PC-3 (cell line): ENCODE measurements at regions not wholly inside any gene's neighbourhood (a gene's known extent, or its start where the extent isn't known, plus 50 kb on each side); places are given as distances from the start of the nearest gene placed in this dataset.

Experiments used
- ATAC-seq: fragments of 200-7000 bp; cut with Tn5 transposase; 2 replicates; pipeline ENCODE4 v1.9.1; 2020; ENCODE audit warnings: mild to moderate bottlenecking, moderate library complexity
- BruUV-seq: library from RNA; stranded (reverse); fragments of 400-500 nt; replicated peaks from 2 replicates; lab custom pipeline; 2021; lab: Mats Ljungman, UMichigan
- CTCF ChIA-PET: fragments of 300-600 bp; sonication (Branson Sonifier 250); formaldehyde crosslinking; loops from one replicate; lab custom pipeline; 2022; ENCODE audit warnings: antibody characterized with exemption; lab: Charles Lee
- POLR2A ChIA-PET: fragments of 300-600 bp; sonication (Branson Sonifier 250); formaldehyde crosslinking; loops from one replicate; lab custom pipeline; 2022; ENCODE audit warnings: antibody characterized with exemption; ENCODE audit not compliant: unreplicated experiment; lab: Charles Lee
- DNase-seq: peaks from one replicate; pipeline ENCODE4 v3.0.0-alpha.2; 2015
- H2AFZ ChIP-seq: fragments of 300-600 bp; sonication (generic); 2 replicates; pipeline ENCODE4 v1.6.0; 2016; ENCODE audit warnings: antibody characterized with exemption, low read length
- H3F3A ChIP-seq: fragments of 300-600 bp; sonication (generic); one replicate; pipeline ENCODE4 v1.6.0; 2017; ENCODE audit warnings: antibody characterized with exemption, low read length, control low read depth, mild to moderate bottlenecking; ENCODE audit not compliant: unreplicated experiment
- H3K27ac ChIP-seq: fragments of 300-600 bp; sonication (generic); 2 replicates; pipeline ENCODE4 v1.5.1; 2016; ENCODE audit warnings: mild to moderate bottlenecking, low read length
- H3K27me3 ChIP-seq: fragments of 300-600 bp; sonication (generic); 2 replicates; pipeline ENCODE4 v1.6.1; 2016; ENCODE audit warnings: low read length, mixed read lengths
- H3K36me3 ChIP-seq: fragments of 300-600 bp; sonication (generic); 2 replicates; pipeline ENCODE4 v1.6.1; 2016; ENCODE audit warnings: low read depth, mixed run types, low read length, mixed read lengths
- H3K4me1 ChIP-seq: fragments of 300-600 bp; sonication (generic); 2 replicates; pipeline ENCODE4 v1.5.1; 2016; ENCODE audit warnings: low read length; ENCODE audit not compliant: insufficient read depth
- H3K4me2 ChIP-seq: fragments of 300-600 bp; sonication (generic); 2 replicates; pipeline ENCODE4 v1.6.0; 2016; ENCODE audit warnings: low read length
- H3K4me3 ChIP-seq: fragments of 300-600 bp; sonication (generic); 2 replicates; pipeline ENCODE4 v1.5.1; 2016; ENCODE audit warnings: mild to moderate bottlenecking, low read length, mixed read lengths
- H3K79me2 ChIP-seq: fragments of 300-600 bp; sonication (generic); 2 replicates; pipeline ENCODE4 v1.6.1; 2017; ENCODE audit warnings: low read length, mixed read lengths
- H3K9ac ChIP-seq: fragments of 300-600 bp; sonication (generic); 2 replicates; pipeline ENCODE4 v1.6.0; 2016; ENCODE audit warnings: mild to moderate bottlenecking, low read length
- H3K9me2 ChIP-seq: fragments of 300-600 bp; sonication (generic); replicated peaks from 2 replicates; pipeline ENCODE4 v1.6.1; 2016; ENCODE audit warnings: mixed run types, low read length, mixed read lengths
- H3K9me3 ChIP-seq: fragments of 300-600 bp; sonication (generic); 2 replicates; pipeline ENCODE4 v1.6.1; 2016; ENCODE audit warnings: low read length, mixed read lengths
- H4K20me1 ChIP-seq: fragments of 300-600 bp; sonication (generic); 2 replicates; pipeline ENCODE4 v1.6.1; 2016; ENCODE audit warnings: low read length, mixed read lengths
- EZH2 ChIP-seq: fragments of 300-600 bp; sonication (generic); IDR thresholded peaks from one replicate; pipeline ENCODE4 v1.6.1; 2017; ENCODE audit warnings: antibody characterized with exemption, mild to moderate bottlenecking, low read length; ENCODE audit not compliant: unreplicated experiment
- EZH2phosphoT487 ChIP-seq: fragments of 300-600 bp; sonication (generic); IDR thresholded peaks from 2 replicates; pipeline ENCODE4 v1.6.1; 2018; ENCODE audit warnings: mild to moderate bottlenecking, antibody characterized with exemption, low read length, borderline replicate concordance
- intact Hi-C: fragments of 100-400 bp; cut with micrococcal nuclease; formaldehyde crosslinking; loops from 2 replicates; pipeline ENCODE4 v1.9.0; 2023
- TF ChIP-seq, protein P1 (sequence below): fragments of 300-600 bp; sonication (generic); conservative IDR thresholded peaks from 2 replicates; pipeline ENCODE4 v1.5.1; 2017; ENCODE audit warnings: antibody characterized with exemption, low read depth, mild to moderate bottlenecking, low read length

DNA sequence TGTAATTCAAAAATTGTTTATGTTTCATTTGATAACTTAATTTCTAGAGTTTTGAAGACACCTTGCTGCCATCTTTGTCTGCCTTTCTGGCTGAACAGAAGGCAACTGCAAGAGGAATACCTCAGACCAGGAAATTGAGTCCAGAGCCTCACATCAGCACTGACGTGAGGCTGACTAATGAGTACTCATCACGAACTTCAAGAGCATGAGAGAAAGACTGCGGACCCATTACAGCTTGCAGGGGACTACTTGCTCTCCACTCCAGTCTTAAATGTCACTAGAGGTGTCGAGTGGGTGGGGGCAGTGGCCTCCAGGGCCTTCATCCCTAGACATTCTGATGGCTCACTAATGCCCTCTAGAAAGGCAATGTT, 109.5 kb upstream of the SSTR4 start:
- Histone ChIP-seq H2AFZ (no peak overlapping the region), H3K9me3 (no peaks in the 10 kb centered on the region), H3F3A (no peaks in the 10 kb centered on the region), H3K9ac (no peak overlapping the region), H4K20me1 (no peaks in the 10 kb centered on the region), H3K79me2 (no peaks in the 10 kb centered on the region), H3K27me3 (peaks cover 11% of the 10 kb centered on the region), H3K4me2 (no peak overlapping the region), H3K9me2 (no peaks in the 10 kb centered on the region), H3K4me3 (no peak overlapping the region), H3K36me3 (no peaks in the 10 kb centered on the region), H3K4me1 (peaks cover 23% of the 10 kb centered on the region), H3K27ac (no peak overlapping the region)
- ChIA-PET POLR2A (no interaction called here), CTCF (no interaction called here)
- peak; percentile 42 for DNase-seq
- TF ChIP-seq, protein P1, sequence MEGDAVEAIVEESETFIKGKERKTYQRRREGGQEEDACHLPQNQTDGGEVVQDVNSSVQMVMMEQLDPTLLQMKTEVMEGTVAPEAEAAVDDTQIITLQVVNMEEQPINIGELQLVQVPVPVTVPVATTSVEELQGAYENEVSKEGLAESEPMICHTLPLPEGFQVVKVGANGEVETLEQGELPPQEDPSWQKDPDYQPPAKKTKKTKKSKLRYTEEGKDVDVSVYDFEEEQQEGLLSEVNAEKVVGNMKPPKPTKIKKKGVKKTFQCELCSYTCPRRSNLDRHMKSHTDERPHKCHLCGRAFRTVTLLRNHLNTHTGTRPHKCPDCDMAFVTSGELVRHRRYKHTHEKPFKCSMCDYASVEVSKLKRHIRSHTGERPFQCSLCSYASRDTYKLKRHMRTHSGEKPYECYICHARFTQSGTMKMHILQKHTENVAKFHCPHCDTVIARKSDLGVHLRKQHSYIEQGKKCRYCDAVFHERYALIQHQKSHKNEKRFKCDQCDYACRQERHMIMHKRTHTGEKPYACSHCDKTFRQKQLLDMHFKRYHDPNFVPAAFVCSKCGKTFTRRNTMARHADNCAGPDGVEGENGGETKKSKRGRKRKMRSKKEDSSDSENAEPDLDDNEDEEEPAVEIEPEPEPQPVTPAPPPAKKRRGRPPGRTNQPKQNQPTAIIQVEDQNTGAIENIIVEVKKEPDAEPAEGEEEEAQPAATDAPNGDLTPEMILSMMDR = no peak
- TF ChIP-seq EZH2 (no peak), EZH2phosphoT487 (no peak)
- no TSS peak for BruUV-seq
- ATAC-seq = no peak
- intact Hi-C loops = no loop called here

DNA sequence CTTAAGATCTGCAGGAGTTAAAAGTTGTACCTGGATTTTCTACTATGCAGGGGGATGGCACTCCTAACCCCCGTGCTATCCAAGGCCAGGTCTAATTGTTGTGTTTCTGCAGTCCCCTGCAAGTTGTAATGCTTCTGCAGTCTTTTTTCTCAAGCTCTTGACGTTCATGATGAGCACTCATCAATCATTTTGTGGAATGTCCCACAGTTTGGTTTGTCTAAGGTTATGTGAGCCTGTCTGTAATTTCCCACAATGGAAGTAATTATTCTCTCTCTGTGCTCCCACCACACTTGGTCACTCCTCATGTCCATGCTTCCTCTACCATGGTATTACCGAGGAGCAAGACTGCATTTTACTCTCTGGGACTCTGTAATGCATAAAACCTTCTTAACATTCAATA, 107.6 kb upstream of the SSTR4 start:
- Histone ChIP-seq H2AFZ (no peak overlapping the region), H3K9me3 (no peaks in the 10 kb centered on the region), H3K4me1 (peaks cover 6% of the 10 kb centered on the region), H3K4me2 (no peak overlapping the region), H3K9me2 (no peaks in the 10 kb centered on the region), H3K9ac (no peak overlapping the region), H4K20me1 (no peaks in the 10 kb centered on the region), H3K36me3 (no peaks in the 10 kb centered on the region), H3F3A (no peaks in the 10 kb centered on the region), H3K4me3 (no peak overlapping the region), H3K79me2 (no peaks in the 10 kb centered on the region), H3K27ac (no peak overlapping the region), H3K27me3 (peaks cover 11% of the 10 kb centered on the region)
- intact Hi-C loops = no loop called here
- TF ChIP-seq, protein P1 = no peak
- TF ChIP-seq EZH2phosphoT487 = no peak
- TF ChIP-seq EZH2 = no peak
- BruUV-seq = no TSS peak
- ATAC-seq (no peak), DNase-seq (no peak)
- CTCF ChIA-PET = no interaction called here
- POLR2A ChIA-PET = no interaction called here

DNA sequence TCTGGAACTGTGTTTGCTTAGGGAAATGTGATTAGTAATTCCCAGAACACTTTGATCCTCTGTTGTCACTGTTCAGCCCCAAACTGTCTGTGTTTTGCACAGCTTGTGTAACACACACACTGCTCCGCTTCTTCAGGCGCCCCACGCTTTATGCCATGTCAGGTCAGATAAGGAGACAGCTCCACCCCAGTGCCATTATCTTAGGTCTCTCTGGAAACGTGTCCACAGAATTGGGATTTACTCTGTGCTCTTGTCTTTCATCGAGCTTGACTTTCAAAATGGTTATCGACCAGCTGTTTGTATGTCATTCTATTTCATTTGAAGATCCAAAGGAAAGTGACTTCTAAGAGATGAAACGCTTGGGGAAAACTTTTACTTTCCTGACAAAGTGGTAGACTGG, 106.4 kb upstream of the SSTR4 start:
- Histone ChIP-seq H3K4me1 (0 out of 2 replicates have a peak, but pooled peaks cover 3% of the 10 kb centered on the region), H3K27me3 (peaks cover 8% of the 10 kb centered on the region), H4K20me1 (no peaks in the 10 kb centered on the region), H3K9me2 (no peaks in the 10 kb centered on the region), H2AFZ (no peak overlapping the region), H3K4me2 (no peak overlapping the region), H3K9me3 (no peaks in the 10 kb centered on the region), H3K4me3 (no peak overlapping the region), H3F3A (no peaks in the 10 kb centered on the region), H3K27ac (no peak overlapping the region), H3K9ac (no peak overlapping the region), H3K36me3 (no peaks in the 10 kb centered on the region), H3K79me2 (no peaks in the 10 kb centered on the region)
- DNase-seq = no peak
- ATAC-seq = no peak
- TF ChIP-seq, protein P1 = no peak
- TF ChIP-seq EZH2 (no peak), EZH2phosphoT487 (no peak)
- intact Hi-C loops = no loop called here
- ChIA-PET CTCF (no interaction called here), POLR2A (no interaction called here)
- no TSS peak for BruUV-seq
